Prostate gland (tissue), 2 donors: ENCODE measurements at regions not wholly inside any gene's neighbourhood (a gene's known extent, or its start where the extent isn't known, plus 50 kb on each side); places are given as distances from the start of the nearest gene placed in this dataset.

Experiments used
- DNase-seq: peaks from one replicate; pipeline ENCODE4 v3.0.0-alpha.2; 2019; ENCODE audit warnings: low spot score
- H3K27ac ChIP-seq, 2 donors: fragments of 200-600 bp; sonication (generic); 2 replicates each; pipeline ENCODE4 v1.5.1; 2017 to 2019
- H3K27me3 ChIP-seq: fragments of 200-600 bp; sonication (generic); replicated peaks from 2 replicates; pipeline ENCODE4 v1.5.1; 2019; ENCODE audit not compliant: insufficient read depth
- H3K36me3 ChIP-seq, 2 donors: fragments of 200-600 bp; sonication (generic); 1 replicate in 1 of 2; 2 replicates in 1 of 2; pipeline versions ENCODE4 v1.5.1 to v1.8.1; 2017 to 2019
- H3K4me1 ChIP-seq: fragments of 200-600 bp; sonication (generic); replicated peaks from 2 replicates; pipeline ENCODE4 v1.5.1; 2019
- H3K4me3 ChIP-seq, 2 donors: fragments of 200-600 bp; sonication (generic); 2 replicates each; pipeline ENCODE4 v1.5.1; 2017 to 2019
- H3K9me3 ChIP-seq: fragments of 200-600 bp; sonication (generic); 2 replicates; pipeline ENCODE4 v1.5.1; 2017
- CTCF ChIP-seq, 4 experiments: fragments of 200-600 bp in 2 of 4; fragments of 450-650 bp in 2 of 4; sonication (generic) in 2 of 4; IDR thresholded peaks; 1 replicate in 3 of 4; 2 replicates in 1 of 4; pipeline ENCODE4 v1.5.1; 2016 to 2019; ENCODE audit warnings: antibody characterized with exemption in 4 of 4, mild to moderate bottlenecking in 2 of 4, moderate library complexity in 2 of 4
- POLR2A ChIP-seq: fragments of 450-650 bp; IDR thresholded peaks from one replicate; pipeline ENCODE4 v1.6.1; 2016; ENCODE audit warnings: antibody characterized with exemption, mild to moderate bottlenecking
- POLR2AphosphoS5 ChIP-seq: sonication (generic); formaldehyde crosslinking; IDR thresholded peaks from one replicate; pipeline ENCODE4 v1.6.1; 2017; ENCODE audit warnings: antibody characterized with exemption
- WGBS: methylation state at CpG from one replicate; pipeline ENCODE4 v1.1.5; 2018; 5-methylcytosine and 5-hydroxymethylcytosine counted together
- intact Hi-C: fragments of 100-400 bp; cut with DNase I; formaldehyde crosslinking; loops from one replicate; pipeline ENCODE4 v1.14.2; 2022

GRCh38 chr3:168157099-168157700 is 61.5 kb upstream of the GOLIM4 start:
- TF ChIP-seq CTCF (IDR thresholded peaks at IDR 0.05) (no peak), POLR2A (no peak), POLR2AphosphoS5 (no peak)
- no peaks in the 10 kb centered on the region for H3K27me3 ChIP-seq
- no peak overlapping the region for H3K4me3 ChIP-seq
- no peak overlapping the region for H3K27ac ChIP-seq
- no peak for DNase-seq
- no peaks in the 10 kb centered on the region for H3K36me3 ChIP-seq
- no peaks in the 10 kb centered on the region for H3K4me1 ChIP-seq
- intact Hi-C loops: no loop called here
- H3K9me3 ChIP-seq: no peaks in the 10 kb centered on the region
- 84% methylated on average over 2 of the region's 2 CpGs for WGBS

GRCh38 chr3:168156479-168156878 is 60.8 kb upstream of the GOLIM4 start:
- Histone ChIP-seq H3K36me3 (no peaks in the 10 kb centered on the region), H3K9me3 (no peaks in the 10 kb centered on the region), H3K4me3 (no peak overlapping the region), H3K27me3 (no peaks in the 10 kb centered on the region), H3K27ac (no peak overlapping the region), H3K4me1 (no peaks in the 10 kb centered on the region)
- no peak for DNase-seq
- WGBS: 82% methylated on average over 6 of the region's 6 CpGs
- TF ChIP-seq POLR2AphosphoS5: no peak
- no peak for TF ChIP-seq POLR2A
- no peak for TF ChIP-seq CTCF (IDR thresholded peaks at IDR 0.05)
- intact Hi-C loops: no loop called here

DNA sequence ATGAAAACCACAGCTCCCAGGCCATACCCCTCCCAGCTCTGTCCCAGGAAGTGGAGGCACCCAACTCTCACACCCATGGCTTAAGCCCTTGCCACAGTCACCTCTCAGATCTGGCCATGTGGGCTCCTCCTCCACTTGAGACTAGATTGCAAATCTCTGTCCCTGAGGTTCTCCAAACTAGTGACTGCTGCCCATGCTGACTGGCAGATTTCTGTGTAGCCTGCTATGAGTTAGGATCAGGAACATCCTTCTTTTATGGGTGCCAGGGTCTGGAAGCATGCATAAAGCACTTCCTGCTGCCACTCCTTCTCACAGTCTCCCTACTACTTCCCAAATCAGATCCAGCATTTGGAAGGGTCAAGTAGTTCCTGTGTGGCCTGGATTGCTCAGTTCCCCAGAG is 59.6 kb upstream of the GOLIM4 start:
- Histone ChIP-seq H3K27ac (no peak overlapping the region), H3K27me3 (no peaks in the 10 kb centered on the region), H3K36me3 (no peaks in the 10 kb centered on the region), H3K4me1 (no peaks in the 10 kb centered on the region), H3K9me3 (no peaks in the 10 kb centered on the region), H3K4me3 (no peak overlapping the region)
- DNase-seq: no peak
- intact Hi-C loops: no loop called here
- TF ChIP-seq POLR2A: no peak
- no peak for TF ChIP-seq POLR2AphosphoS5
- TF ChIP-seq CTCF (IDR thresholded peaks at IDR 0.05): no peak

DNA sequence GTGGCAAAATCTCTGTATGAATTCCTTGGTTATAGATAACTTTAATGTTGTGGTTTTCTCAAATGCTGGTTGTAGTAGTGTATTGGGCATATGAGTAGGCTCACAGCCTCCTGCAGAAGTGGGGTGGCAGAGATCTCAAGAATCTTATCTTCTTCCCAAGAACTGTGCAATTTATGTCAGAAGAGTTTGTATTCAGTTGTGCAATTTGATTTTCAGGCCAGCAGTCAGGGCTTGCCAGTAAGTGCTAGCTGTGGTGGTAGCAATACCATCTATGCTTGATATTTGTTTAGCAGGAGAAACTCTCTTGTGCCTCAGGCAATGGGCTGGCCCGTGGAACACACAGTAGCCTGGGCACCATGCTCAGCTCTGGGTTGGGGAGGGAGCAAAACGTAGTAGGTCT is 58.4 kb upstream of the GOLIM4 start:
- H3K36me3 ChIP-seq: no peaks in the 10 kb centered on the region
- no peak overlapping the region for H3K4me3 ChIP-seq
- no peak for DNase-seq
- no peaks in the 10 kb centered on the region for H3K9me3 ChIP-seq
- TF ChIP-seq CTCF (IDR thresholded peaks at IDR 0.05) (no peak), POLR2A (no peak), POLR2AphosphoS5 (no peak)
- intact Hi-C loops: no loop called here
- no peaks in the 10 kb centered on the region for H3K4me1 ChIP-seq
- WGBS: 60% methylated on average over 2 of the region's 2 CpGs
- no peak overlapping the region for H3K27ac ChIP-seq
- no peaks in the 10 kb centered on the region for H3K27me3 ChIP-seq

DNA sequence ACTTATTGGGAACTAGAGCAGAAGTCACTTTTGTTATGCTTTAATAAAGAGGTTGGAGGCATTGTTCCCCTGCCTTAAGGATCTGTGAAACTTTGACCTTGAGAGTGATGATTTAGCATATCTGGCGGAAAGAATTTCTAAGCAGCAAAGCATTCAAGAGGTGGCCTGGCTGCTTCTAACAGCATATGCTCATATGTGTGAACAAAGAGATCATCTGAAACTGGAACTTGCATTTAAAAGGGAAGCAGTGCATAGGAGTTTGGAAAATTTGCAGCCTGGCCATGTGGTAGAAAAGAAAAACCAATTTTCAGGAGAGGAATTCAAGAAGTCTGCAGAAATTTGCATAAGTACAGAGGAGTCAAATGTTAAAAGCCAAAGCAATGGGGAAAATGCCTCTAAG is 56.4 kb upstream of the GOLIM4 start:
- Histone ChIP-seq H3K4me3 (no peak overlapping the region), H3K36me3 (no peaks in the 10 kb centered on the region), H3K9me3 (no peaks in the 10 kb centered on the region), H3K4me1 (no peaks in the 10 kb centered on the region), H3K27ac (no peak overlapping the region), H3K27me3 (no peaks in the 10 kb centered on the region)
- intact Hi-C loops: no loop called here
- 96% methylated on average over 1 of the region's 1 CpG for WGBS
- TF ChIP-seq POLR2AphosphoS5 (no peak), CTCF (IDR thresholded peaks at IDR 0.05) (no peak), POLR2A (no peak)
- no peak for DNase-seq
